ENCODE measurements at regions not wholly inside any gene's neighbourhood (a gene's known extent, or its start where the extent isn't known, plus 50 kb on each side); places are given as distances from the start of the nearest gene placed in this dataset.

- DNase-seq (ENCODE audit: low spot score) = no peak
Observed at GRCh38 chr18:53817976-53818950, 406.2 kb downstream of the MBD2 start.

- DNase-seq (ENCODE audit: low spot score) = no peak
Observed at GRCh38 chr18:53800171-53800570, 424.3 kb downstream of the MBD2 start.

- no peak for DNase-seq (ENCODE audit: low spot score)
Observed at GRCh38 chr18:53799134-53799533, 425.3 kb downstream of the MBD2 start.

GRCh38 chr18:53798516-53798915 is 426.0 kb downstream of the MBD2 start:
- no peak for DNase-seq (ENCODE audit: low spot score)

- no peak for DNase-seq (ENCODE audit: low spot score)
Observed at GRCh38 chr18:53797998-53798495, 426.4 kb downstream of the MBD2 start.

- peak; percentile 12 for DNase-seq (ENCODE audit: low spot score)
Observed at GRCh38 chr18:53796040-53796729, 428.3 kb downstream of the MBD2 start.

GRCh38 chr18:53795610-53796009 is 428.9 kb downstream of the MBD2 start:
- DNase-seq (ENCODE audit: low spot score) = no peak

- DNase-seq (ENCODE audit: low spot score) = no peak
Observed at GRCh38 chr18:53795061-53795460, 429.4 kb downstream of the MBD2 start.

- no peak for DNase-seq (ENCODE audit: low spot score)
Observed at GRCh38 chr18:53792762-53793161, 431.7 kb downstream of the MBD2 start.

GRCh38 chr18:53790786-53791185 is 433.7 kb downstream of the MBD2 start:
- no peak for DNase-seq (ENCODE audit: low spot score)

- DNase-seq (ENCODE audit: low spot score) = no peak
Observed at GRCh38 chr18:53789376-53790247, 434.9 kb downstream of the MBD2 start.

- DNase-seq (ENCODE audit: low spot score) = no peak
Observed at GRCh38 chr18:53785811-53786210, 438.7 kb downstream of the MBD2 start.

- no peak for DNase-seq (ENCODE audit: low spot score)
Observed at GRCh38 chr18:53784253-53784652, 440.2 kb downstream of the MBD2 start.

- DNase-seq (ENCODE audit: low spot score) = no peak
Observed at GRCh38 chr18:53780666-53781065, 443.8 kb downstream of the MBD2 start.

GRCh38 chr18:53772293-53772692 is 452.2 kb downstream of the MBD2 start:
- DNase-seq (ENCODE audit: low spot score) = no peak

- DNase-seq (ENCODE audit: low spot score) = no peak
Observed at GRCh38 chr18:53771664-53772063, 452.8 kb downstream of the MBD2 start.

GRCh38 chr18:53765211-53765610 is 459.3 kb downstream of the MBD2 start:
- DNase-seq (ENCODE audit: low spot score) = no peak

GRCh38 chr18:53764086-53764485 is 460.4 kb downstream of the MBD2 start:
- DNase-seq (ENCODE audit: low spot score) = no peak

GRCh38 chr18:53757328-53757727 is 467.1 kb downstream of the MBD2 start:
- no peak for DNase-seq (ENCODE audit: low spot score)

GRCh38 chr18:53756610-53756972 is 467.9 kb downstream of the MBD2 start:
- DNase-seq (ENCODE audit: low spot score) = no peak

GRCh38 chr18:53755914-53756609 is 468.4 kb downstream of the MBD2 start:
- DNase-seq (ENCODE audit: low spot score) = no peak
